Choroid plexus epithelial cell (primary cell): ENCODE measurements at regions not wholly inside any gene's neighbourhood (a gene's known extent, or its start where the extent isn't known, plus 50 kb on each side); places are given as distances from the start of the nearest gene placed in this dataset.
A peak's percentile ranks its signal among the peaks of the same experiment; 100 is the strongest.

Experiments
- DNase-seq: peaks from one replicate; pipeline ENCODE4 v3.0.0-alpha.2; 2010; ENCODE audit warnings: low read depth
- H3K4me3 ChIP-seq: 2 replicates; pipeline ENCODE4 v1.5.1; 2011; ENCODE audit warnings: low read depth, mild to moderate bottlenecking, control low read depth, low read length, moderate library complexity
- TF ChIP-seq, protein P1 (sequence below): conservative IDR thresholded peaks from 2 replicates; pipeline ENCODE4 v1.5.1; 2011; ENCODE audit warnings: low read depth, mild to moderate bottlenecking, control low read depth, inconsistent platforms, low read length, moderate library complexity

DNA sequence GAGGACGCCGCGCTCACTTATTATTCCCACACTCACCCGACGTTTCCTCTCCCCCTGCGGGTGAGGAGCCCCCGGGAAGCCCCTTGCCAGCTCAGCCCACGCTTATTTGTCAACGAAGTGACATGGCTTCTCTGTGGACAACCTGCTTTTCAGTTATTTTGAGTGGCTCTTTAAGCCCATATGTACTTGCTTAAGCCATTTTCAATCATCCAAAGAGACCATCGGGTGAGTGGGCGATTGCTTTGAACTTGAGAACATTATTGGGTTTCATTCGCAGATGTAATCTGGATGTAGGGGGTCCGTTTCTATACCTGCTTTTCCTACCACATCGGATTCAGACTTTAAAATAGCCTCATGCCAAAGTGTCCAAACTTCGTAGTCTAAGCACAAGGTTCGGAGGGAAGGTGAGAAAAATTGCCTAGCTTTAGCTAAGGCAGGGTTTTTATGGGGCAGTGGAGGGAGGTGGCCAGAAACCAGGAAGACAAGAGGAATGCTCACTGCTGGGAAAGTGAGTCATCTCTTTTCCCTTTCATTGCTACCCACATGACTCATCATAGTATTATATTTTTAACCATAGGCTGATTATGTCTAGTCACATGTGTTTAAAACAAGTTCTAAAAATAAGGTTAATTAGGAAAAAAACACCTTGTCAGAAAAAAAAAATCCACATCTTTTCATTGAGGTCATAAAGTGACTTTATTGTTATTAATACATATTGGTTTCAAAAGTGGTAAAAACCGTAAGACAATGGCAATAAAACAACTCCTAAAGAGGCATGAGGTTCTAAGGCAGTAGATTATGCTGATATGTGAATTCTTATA is 773.1 kb upstream of the NR2F2 start:
- TF ChIP-seq, protein P1, sequence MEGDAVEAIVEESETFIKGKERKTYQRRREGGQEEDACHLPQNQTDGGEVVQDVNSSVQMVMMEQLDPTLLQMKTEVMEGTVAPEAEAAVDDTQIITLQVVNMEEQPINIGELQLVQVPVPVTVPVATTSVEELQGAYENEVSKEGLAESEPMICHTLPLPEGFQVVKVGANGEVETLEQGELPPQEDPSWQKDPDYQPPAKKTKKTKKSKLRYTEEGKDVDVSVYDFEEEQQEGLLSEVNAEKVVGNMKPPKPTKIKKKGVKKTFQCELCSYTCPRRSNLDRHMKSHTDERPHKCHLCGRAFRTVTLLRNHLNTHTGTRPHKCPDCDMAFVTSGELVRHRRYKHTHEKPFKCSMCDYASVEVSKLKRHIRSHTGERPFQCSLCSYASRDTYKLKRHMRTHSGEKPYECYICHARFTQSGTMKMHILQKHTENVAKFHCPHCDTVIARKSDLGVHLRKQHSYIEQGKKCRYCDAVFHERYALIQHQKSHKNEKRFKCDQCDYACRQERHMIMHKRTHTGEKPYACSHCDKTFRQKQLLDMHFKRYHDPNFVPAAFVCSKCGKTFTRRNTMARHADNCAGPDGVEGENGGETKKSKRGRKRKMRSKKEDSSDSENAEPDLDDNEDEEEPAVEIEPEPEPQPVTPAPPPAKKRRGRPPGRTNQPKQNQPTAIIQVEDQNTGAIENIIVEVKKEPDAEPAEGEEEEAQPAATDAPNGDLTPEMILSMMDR = no peak
- peak; percentile 98 for DNase-seq
- H3K4me3 ChIP-seq = no peak overlapping the region

DNA sequence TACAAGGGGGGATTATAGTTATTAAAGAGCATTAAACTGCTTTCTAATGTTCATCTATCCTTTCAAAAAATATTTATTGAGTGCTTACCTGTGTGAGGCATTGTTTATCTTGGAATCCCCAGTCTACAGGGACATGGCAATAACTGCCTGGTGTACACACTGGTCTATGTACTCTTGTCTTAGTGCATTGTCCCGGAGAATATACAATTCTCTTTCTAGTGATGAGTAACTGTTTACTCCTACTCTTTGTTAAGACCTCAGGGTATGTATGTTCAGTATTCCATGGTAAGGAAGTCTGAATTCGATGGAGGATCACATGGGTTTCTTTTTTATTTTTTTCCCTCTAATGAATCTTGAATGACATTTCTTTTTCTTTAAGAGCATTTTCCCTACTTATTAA is 772.4 kb upstream of the NR2F2 start:
- peak; percentile 31 for DNase-seq
- H3K4me3 ChIP-seq = no peak overlapping the region
- TF ChIP-seq, protein P1 = no peak

DNA sequence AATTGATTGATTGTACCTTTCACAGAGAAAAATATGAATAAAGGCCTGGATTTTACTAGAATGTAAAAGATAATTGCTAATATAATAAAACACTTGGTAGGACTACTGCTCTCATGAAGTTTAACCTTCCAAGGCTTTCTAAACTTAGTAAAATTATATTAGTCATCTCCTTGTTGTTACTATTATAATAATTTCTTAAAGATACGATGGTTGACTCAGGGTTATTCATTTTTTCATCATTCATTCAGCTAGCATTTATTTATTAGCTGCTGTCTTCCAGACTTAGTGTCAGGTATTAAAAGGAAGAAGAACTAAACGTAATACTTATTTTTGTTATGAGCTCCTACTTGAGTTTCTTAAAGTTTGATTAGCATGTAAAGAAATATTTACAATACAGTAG is 771.6 kb upstream of the NR2F2 start:
- TF ChIP-seq, protein P1 = no peak
- DNase-seq = no peak
- no peak overlapping the region for H3K4me3 ChIP-seq

DNA sequence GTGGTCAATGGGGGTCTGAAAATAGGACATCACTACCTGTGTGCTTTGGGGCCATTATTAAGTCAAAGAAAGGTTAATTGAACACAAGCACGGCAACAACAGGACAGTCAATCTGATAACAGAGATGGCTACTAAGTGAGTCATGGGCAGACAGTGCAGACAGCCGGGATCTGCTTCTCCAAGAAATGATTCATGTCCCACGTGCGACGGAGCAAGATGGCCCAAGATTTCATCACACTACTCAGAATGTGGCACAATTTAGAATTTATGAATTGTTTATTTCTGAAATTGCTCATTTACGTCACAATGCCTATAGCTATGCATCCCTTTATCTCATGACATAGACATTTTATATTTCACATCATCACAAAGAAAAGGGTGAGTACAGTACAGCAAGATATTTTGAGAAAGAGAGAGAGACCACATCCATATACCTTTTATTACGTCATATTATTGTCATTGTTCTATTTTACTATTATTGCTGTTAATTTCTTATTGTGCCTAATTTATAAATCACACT is 770.6 kb upstream of the NR2F2 start:
- no peak overlapping the region for H3K4me3 ChIP-seq
- TF ChIP-seq, protein P1 = no peak
- peak; percentile 96 for DNase-seq

DNA sequence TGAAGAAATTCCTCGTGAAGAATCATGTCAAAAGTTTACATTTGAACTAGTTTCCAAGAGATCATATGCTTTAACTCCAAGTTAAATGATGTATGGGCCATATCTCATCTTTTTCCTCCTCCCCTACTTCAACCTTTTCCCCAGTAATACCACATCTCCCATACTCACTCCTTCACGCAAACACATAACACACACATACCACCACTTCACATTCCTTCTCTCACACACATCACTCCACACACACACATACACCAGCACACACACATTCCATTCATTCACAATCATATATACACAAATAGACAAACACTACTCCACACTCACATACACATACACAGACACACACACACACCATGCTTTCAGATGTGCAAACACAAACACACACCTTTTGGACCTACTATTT is 769.0 kb upstream of the NR2F2 start:
- H3K4me3 ChIP-seq = no peak overlapping the region
- peak; percentile 47 for DNase-seq
- TF ChIP-seq, protein P1 = no peak

DNA sequence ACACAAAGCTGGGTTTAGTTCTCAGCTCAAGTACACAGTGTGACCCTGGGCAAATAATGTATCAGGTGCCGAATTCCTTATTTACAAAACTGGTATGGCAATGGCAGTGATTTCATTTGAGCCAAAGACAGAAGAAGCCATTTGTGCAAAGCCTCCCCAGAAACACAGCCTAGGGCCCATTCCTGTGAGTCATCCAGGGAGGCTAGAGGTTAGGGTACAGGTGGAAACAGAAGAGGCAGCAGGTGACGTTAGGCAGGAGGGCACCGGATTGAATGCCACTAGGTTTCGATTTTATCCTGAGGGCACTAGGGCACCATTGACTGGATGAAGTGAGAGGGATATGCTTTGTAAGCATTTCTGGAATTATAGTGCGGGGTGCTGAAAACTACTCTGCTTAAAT is 766.9 kb upstream of the NR2F2 start:
- H3K4me3 ChIP-seq = no peak overlapping the region
- TF ChIP-seq, protein P1 = no peak
- no peak for DNase-seq

DNA sequence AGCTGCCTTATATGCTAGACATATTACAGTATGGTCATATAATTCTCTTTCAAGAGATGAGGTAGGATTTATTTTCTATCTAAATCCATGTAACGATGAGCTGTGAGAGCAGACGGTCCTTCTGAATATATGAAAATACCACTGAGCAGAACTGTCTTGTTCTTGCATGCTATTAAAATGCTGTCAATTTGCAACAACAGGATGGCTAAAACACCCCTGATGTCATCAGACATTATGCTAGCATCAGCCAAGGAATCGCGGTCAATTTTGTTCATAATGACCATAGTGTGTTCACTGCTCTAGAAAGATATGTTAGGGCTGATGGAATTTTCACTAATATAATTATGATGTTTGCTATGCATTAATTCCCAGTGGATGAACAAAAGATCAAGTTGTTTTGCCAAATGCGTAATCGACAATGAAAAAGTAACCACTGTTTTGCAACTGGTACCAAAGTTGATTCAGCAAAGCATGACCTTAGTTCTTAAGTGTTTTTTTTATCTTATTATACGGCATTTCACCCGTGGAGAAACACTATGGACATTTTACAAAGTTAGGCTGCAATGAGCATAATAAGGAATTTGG is 765.4 kb upstream of the NR2F2 start:
- DNase-seq = no peak
- H3K4me3 ChIP-seq = no peak overlapping the region
- TF ChIP-seq, protein P1 = no peak
